CD4-positive, CD25-positive, alpha-beta regulatory T cell (primary cell): ENCODE measurements at regions not wholly inside any gene's neighbourhood (a gene's known extent, or its start where the extent isn't known, plus 50 kb on each side); places are given as distances from the start of the nearest gene placed in this dataset.

Source experiments
- ATAC-seq, 2 donors: fragments of 150-1000 bp; cut with Tn5 transposase; one replicate each; pipeline ENCODE4 v1.10.0; 2021; ENCODE audit warnings: low read depth in 2 of 2, moderate number of reproducible peaks in 2 of 2, moderate library complexity in 1 of 2
- DNase-seq, 3 donors: peaks; one replicate each; pipeline versions ENCODE4 v3.0.0 to v3.0.0-alpha.2; 2012 to 2022; ENCODE audit warnings: mixed read lengths in 1 of 3
- H3K27ac ChIP-seq: one replicate; pipeline ENCODE4 v1.7.0; 2013; ENCODE audit warnings: mild to moderate bottlenecking, low read length; ENCODE audit not compliant: insufficient read depth, poor library complexity, severe bottlenecking
- H3K27me3 ChIP-seq: one replicate; pipeline ENCODE4 v1.7.0; 2013; ENCODE audit warnings: low read length; ENCODE audit not compliant: control insufficient read depth, insufficient read depth
- H3K36me3 ChIP-seq: one replicate; pipeline ENCODE4 v1.7.0; 2013; ENCODE audit warnings: mild to moderate bottlenecking, low read length, moderate library complexity; ENCODE audit not compliant: control insufficient read depth, insufficient read depth
- H3K4me1 ChIP-seq: 2 replicates; pipeline ENCODE4 v1.7.0; 2013; ENCODE audit warnings: mild to moderate bottlenecking, low read length; ENCODE audit not compliant: insufficient read depth, control insufficient read depth, poor library complexity, severe bottlenecking
- H3K4me3 ChIP-seq: one replicate; pipeline ENCODE4 v1.7.0; 2013; ENCODE audit warnings: low read depth, mild to moderate bottlenecking, low read length, moderate library complexity
- H3K9me3 ChIP-seq, 2 experiments: 1 replicate in 1 of 2; 2 replicates in 1 of 2; pipeline ENCODE4 v1.7.0; 2013; ENCODE audit warnings: low read length in 2 of 2, mild to moderate bottlenecking in 1 of 2, moderate library complexity in 1 of 2; ENCODE audit not compliant: control insufficient read depth in 2 of 2
- H3K27ac Mint-ChIP-seq, 3 donors: one replicate each; pipeline ENCODE4 v1.8.0; 2020 to 2022; ENCODE audit warnings: mild to moderate bottlenecking in 3 of 3, mixed read lengths in 3 of 3, moderate library complexity in 2 of 3
- H3K27me3 Mint-ChIP-seq: one replicate; pipeline ENCODE4 v1.8.0; 2022; ENCODE audit warnings: mild to moderate bottlenecking, mixed read lengths
- H3K36me3 Mint-ChIP-seq: one replicate; pipeline ENCODE4 v1.8.0; 2020; ENCODE audit warnings: mixed read lengths
- H3K4me1 Mint-ChIP-seq, 4 donors: one replicate each; pipeline ENCODE4 v1.8.0; 2020 to 2022; ENCODE audit warnings: mixed read lengths in 4 of 4, mild to moderate bottlenecking in 1 of 4
- H3K4me3 Mint-ChIP-seq, 4 donors: one replicate each; pipeline ENCODE4 v1.8.0; 2020 to 2022; ENCODE audit warnings: mild to moderate bottlenecking in 4 of 4, mixed read lengths in 4 of 4, moderate library complexity in 3 of 4
- H3K9me3 Mint-ChIP-seq, 7 donors: one replicate each; pipeline ENCODE4 v1.8.0; 2020 to 2022; ENCODE audit warnings: mixed read lengths in 7 of 7, mild to moderate bottlenecking in 3 of 7, moderate library complexity in 2 of 7

DNA sequence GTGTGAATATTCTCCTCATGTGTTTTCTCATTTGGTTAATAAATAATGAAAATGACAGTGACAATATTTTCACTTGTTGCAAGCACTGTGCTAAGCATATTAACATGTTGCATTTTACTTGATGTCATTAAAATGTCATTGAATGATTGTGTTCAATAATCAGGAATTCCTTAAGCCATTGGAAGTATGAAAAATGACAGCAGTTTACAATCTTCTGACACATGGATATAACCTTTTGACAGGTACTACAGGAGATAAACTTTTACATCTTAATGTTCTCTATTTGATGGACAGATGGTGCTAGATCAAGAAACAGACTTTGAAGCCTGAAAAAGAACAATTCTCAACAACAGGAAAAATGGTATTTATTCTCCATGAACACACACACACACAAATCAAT is 1138.3 kb downstream of the ROBO2 start:
- H3K9me3 ChIP-seq = no peaks in the 10 kb centered on the region
- no peaks in the 10 kb centered on the region for H3K36me3 ChIP-seq
- Mint-ChIP-seq H3K27ac (no peak overlapping the region), H3K9me3 (peaks cover 1 to 20% (median 6%) of the 10 kb centered on the region in 7 donors), H3K27me3 (no peaks in the 10 kb centered on the region), H3K4me3 (no peak overlapping the region), H3K4me1 (no peaks in the 10 kb centered on the region), H3K36me3 (no peaks in the 10 kb centered on the region)
- DNase-seq (no peak), ATAC-seq (no peak)
- no peak overlapping the region for H3K4me3 ChIP-seq
- no peaks in the 10 kb centered on the region for H3K4me1 ChIP-seq
- no peak overlapping the region for H3K27ac ChIP-seq
- no peaks in the 10 kb centered on the region for H3K27me3 ChIP-seq

DNA sequence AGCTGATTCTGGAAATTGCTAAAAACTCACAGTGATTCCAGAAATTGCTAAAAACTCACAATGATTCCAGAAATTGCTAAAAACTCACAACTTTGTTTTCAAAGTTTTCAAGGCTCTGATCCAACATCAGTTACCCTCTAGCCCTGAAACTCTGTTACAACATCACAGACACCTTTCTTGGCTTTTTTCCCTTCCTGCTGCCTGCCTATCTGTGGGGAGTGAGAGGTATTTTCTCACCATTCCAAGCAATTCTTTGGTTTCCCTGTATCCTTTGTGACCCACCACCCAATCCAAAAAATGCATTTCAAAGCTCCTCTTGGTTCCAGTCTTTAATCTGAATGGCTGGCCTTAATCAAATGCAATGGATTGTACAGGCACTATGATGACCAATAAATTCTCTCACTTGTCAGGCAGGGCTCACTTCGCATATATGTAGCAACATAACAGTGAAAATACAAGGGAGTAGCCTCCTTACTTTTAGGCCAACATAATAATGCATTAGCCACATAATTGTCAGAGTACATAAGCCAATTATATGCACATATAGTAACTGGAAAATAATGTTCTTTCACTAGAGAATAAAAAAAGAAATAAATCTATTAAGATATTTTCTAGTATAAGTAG is 1139.0 kb downstream of the ROBO2 start:
- Histone ChIP-seq H3K9me3 (no peaks in the 10 kb centered on the region), H3K36me3 (no peaks in the 10 kb centered on the region), H3K27ac (no peak overlapping the region), H3K27me3 (no peaks in the 10 kb centered on the region), H3K4me1 (no peaks in the 10 kb centered on the region), H3K4me3 (no peak overlapping the region)
- DNase-seq = no peak
- ATAC-seq = no peak
- peaks cover 0 to 23% (median 6%) of the 10 kb centered on the region in 7 donors for H3K9me3 Mint-ChIP-seq
- no peaks in the 10 kb centered on the region for H3K4me1 Mint-ChIP-seq
- no peak overlapping the region for H3K4me3 Mint-ChIP-seq
- no peak overlapping the region for H3K27ac Mint-ChIP-seq
- H3K36me3 Mint-ChIP-seq = no peaks in the 10 kb centered on the region
- no peaks in the 10 kb centered on the region for H3K27me3 Mint-ChIP-seq

DNA sequence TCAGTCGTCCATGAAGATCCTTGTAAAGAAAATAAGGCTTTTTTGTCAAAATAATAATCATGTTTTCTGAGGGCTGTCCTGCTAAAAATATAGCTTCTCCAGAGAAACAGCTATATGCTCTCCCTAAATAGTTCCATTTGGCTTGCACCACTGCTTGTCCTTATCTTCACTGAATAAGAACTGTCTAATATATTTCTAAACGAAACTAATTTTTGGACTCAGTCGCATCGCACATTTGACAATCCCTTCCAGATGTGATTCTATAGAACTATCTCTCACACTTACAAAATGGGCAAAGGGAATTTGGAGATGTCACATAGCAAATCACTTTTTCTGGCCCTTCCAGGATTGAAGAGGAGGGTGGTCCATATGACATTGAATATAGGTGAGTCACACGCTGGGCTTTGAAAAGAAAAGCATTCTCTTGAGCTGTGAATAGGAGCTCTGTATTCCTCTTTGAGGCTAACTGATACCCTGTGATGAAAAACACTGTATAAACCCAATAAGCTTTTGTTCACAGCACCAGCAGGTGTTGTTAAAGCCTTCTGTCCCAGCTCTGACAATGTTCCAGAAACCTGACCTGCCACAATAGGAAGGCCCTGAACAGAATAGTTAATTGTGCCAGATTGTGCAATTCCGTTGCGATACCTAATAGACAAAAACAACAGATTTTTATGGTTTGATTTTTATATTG is 1144.2 kb downstream of the ROBO2 start:
- Mint-ChIP-seq H3K4me3 (no peak overlapping the region), H3K36me3 (no peaks in the 10 kb centered on the region), H3K9me3 (peaks cover 0 to 26% (median 4%) of the 10 kb centered on the region in 7 donors), H3K4me1 (no peaks in the 10 kb centered on the region), H3K27me3 (no peaks in the 10 kb centered on the region), H3K27ac (no peak overlapping the region)
- no peaks in the 10 kb centered on the region for H3K27me3 ChIP-seq
- no peak overlapping the region for H3K4me3 ChIP-seq
- H3K9me3 ChIP-seq = no peaks in the 10 kb centered on the region
- H3K36me3 ChIP-seq = no peaks in the 10 kb centered on the region
- no peak for ATAC-seq
- DNase-seq = no peak
- no peaks in the 10 kb centered on the region for H3K4me1 ChIP-seq
- H3K27ac ChIP-seq = no peak overlapping the region

DNA sequence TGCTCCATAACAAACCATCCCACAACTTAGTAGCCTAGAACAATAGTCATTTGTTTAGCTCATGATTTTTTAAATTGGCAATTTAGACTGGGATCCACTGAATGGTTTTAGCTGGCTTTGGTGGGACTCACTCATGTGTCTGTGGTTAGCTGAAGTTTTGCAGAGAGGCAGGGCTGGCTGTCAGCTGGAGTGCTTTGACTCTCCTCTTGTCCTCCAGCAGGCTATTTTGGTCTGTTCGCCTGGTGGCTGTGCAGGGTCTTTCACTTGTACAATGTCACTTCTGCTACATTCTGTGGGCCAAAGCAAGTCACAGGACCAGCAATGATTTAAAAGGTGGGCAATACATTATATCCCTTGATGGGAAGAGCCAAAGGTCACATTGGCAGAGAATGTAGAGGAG is 1146.5 kb downstream of the ROBO2 start:
- no peaks in the 10 kb centered on the region for H3K4me1 Mint-ChIP-seq
- H3K4me3 Mint-ChIP-seq = no peak overlapping the region
- H3K9me3 ChIP-seq = peaks cover 0 to 10% of the 10 kb centered on the region in 2 experiments
- no peaks in the 10 kb centered on the region for H3K4me1 ChIP-seq
- no peaks in the 10 kb centered on the region for H3K36me3 ChIP-seq
- H3K27me3 ChIP-seq = no peaks in the 10 kb centered on the region
- peaks cover 0 to 29% (median 5%) of the 10 kb centered on the region in 7 donors for H3K9me3 Mint-ChIP-seq
- no peak for DNase-seq
- no peaks in the 10 kb centered on the region for H3K27me3 Mint-ChIP-seq
- H3K4me3 ChIP-seq = no peak overlapping the region
- no peak overlapping the region for H3K27ac Mint-ChIP-seq
- ATAC-seq = no peak
- no peak overlapping the region for H3K27ac ChIP-seq
- no peaks in the 10 kb centered on the region for H3K36me3 Mint-ChIP-seq

DNA sequence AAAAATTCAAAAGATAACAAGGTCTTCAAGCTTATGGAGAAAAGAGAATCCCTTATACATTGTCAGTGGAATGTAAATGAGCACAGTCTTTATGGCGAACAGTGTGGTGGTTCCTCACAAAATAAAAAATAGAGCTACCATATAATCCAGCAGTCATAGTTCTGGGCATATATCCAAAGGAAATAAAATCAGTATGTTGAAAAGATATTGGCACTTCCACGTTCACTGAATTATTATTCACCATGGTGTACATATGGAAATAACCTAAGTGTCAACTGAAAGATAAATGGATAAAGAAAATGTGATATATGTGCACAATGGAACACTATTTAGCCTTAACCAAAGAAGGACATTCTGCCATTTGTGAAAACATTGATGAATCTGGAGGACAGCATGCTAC is 1161.2 kb downstream of the ROBO2 start:
- Histone ChIP-seq H3K27me3 (no peaks in the 10 kb centered on the region), H3K9me3 (peaks cover 2 to 4% of the 10 kb centered on the region in 2 experiments), H3K27ac (no peak overlapping the region), H3K4me1 (no peaks in the 10 kb centered on the region), H3K36me3 (no peaks in the 10 kb centered on the region), H3K4me3 (no peak overlapping the region)
- DNase-seq (no peak), ATAC-seq (no peak)
- Mint-ChIP-seq H3K4me3 (no peak overlapping the region), H3K27me3 (no peaks in the 10 kb centered on the region), H3K36me3 (no peaks in the 10 kb centered on the region), H3K27ac (no peak overlapping the region), H3K9me3 (peaks cover 2 to 33% (median 10%) of the 10 kb centered on the region in 7 donors), H3K4me1 (no peaks in the 10 kb centered on the region)

DNA sequence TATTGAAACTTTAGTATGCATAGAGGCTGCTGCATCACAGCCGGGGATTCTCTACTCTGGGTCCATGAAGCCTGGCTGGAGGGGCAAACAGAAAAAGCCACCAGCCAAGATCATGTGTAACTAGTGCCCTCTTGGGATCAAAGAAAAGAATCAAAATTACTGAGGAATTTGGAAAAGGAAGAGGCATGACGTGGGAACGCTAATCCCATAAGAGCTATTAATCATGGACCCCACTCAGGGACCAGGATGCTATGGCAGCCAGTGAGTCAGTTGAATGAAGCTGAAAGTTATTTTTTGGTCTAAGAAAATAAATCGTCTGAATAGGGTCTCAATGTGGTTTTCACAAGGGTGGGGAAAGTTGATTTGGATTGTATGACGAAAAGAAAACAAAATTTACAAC is 1165.1 kb downstream of the ROBO2 start:
- peaks cover 2 to 4% of the 10 kb centered on the region in 2 experiments for H3K9me3 ChIP-seq
- H3K36me3 ChIP-seq = no peaks in the 10 kb centered on the region
- ATAC-seq = no peak
- no peaks in the 10 kb centered on the region for H3K4me1 ChIP-seq
- H3K4me3 ChIP-seq = no peak overlapping the region
- H3K36me3 Mint-ChIP-seq = no peaks in the 10 kb centered on the region
- H3K4me1 Mint-ChIP-seq = no peaks in the 10 kb centered on the region
- peaks cover under 1 to 49% (median 10%) of the 10 kb centered on the region in 7 donors for H3K9me3 Mint-ChIP-seq
- no peak overlapping the region for H3K4me3 Mint-ChIP-seq
- DNase-seq = no peak
- no peak overlapping the region for H3K27ac Mint-ChIP-seq
- no peak overlapping the region for H3K27ac ChIP-seq
- H3K27me3 ChIP-seq = no peaks in the 10 kb centered on the region
- H3K27me3 Mint-ChIP-seq = no peaks in the 10 kb centered on the region

DNA sequence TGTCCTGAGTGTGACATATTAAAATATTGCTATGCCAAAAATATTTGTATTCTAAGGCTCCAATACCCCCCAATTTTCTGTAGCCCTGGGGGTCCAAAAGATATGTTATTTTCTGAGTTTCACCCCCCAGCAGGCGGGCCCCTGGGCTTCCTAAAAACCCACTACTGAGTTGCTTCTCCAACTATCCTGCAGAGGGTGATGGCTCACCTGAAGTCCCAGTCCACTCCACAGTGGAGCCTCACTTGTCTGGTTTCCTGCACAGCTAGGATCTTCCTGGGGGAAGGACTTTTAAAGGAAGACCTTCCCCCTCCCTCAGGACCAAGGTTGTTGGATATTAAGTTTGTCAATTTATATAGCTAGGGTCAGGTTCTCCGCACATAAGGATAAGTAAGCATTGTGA is 1181.4 kb downstream of the ROBO2 start:
- Mint-ChIP-seq H3K4me1 (no peaks in the 10 kb centered on the region), H3K9me3 (peaks cover 1 to 37% (median 11%) of the 10 kb centered on the region in 7 donors), H3K4me3 (no peak overlapping the region), H3K36me3 (no peaks in the 10 kb centered on the region), H3K27ac (no peak overlapping the region), H3K27me3 (no peaks in the 10 kb centered on the region)
- no peaks in the 10 kb centered on the region for H3K36me3 ChIP-seq
- no peak for DNase-seq
- no peaks in the 10 kb centered on the region for H3K27me3 ChIP-seq
- H3K27ac ChIP-seq = no peak overlapping the region
- H3K4me3 ChIP-seq = no peak overlapping the region
- H3K4me1 ChIP-seq = no peaks in the 10 kb centered on the region
- ATAC-seq = no peak
- peaks cover 0 to 3% of the 10 kb centered on the region in 2 experiments for H3K9me3 ChIP-seq

DNA sequence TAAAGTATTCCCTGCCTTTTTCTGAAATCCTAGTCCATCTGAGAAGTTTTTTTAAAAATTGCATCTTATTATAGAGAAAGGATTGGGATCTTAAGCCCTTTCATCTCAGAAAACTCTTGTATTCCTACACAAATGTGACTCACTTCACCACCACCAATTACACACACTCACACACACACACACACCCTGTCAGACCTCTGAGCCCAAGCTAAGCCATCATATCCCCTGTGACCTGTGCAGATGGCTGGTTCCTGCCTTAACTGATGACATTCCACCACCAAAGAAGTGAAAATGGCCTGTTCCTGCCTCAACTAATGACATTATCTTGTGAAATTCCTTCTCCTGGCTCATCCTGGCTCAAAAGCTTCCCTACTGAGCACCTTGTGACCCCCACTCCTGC is 1181.9 kb downstream of the ROBO2 start:
- Mint-ChIP-seq H3K4me1 (no peaks in the 10 kb centered on the region), H3K27me3 (no peaks in the 10 kb centered on the region)

More for the DNA sequence above, 1181.9 kb downstream of the ROBO2 start:
- H3K9me3 Mint-ChIP-seq = peaks cover 1 to 34% (median 11%) of the 10 kb centered on the region in 7 donors
- no peaks in the 10 kb centered on the region for H3K36me3 Mint-ChIP-seq
- Histone ChIP-seq H3K27me3 (no peaks in the 10 kb centered on the region), H3K27ac (no peak overlapping the region), H3K36me3 (no peaks in the 10 kb centered on the region), H3K4me3 (no peak overlapping the region), H3K9me3 (no peaks in the 10 kb centered on the region), H3K4me1 (no peaks in the 10 kb centered on the region)
- no peak overlapping the region for H3K4me3 Mint-ChIP-seq
- no peak for DNase-seq
- ATAC-seq = no peak
- no peak overlapping the region for H3K27ac Mint-ChIP-seq
